ENCODE measurements at regions not wholly inside any gene's neighbourhood (a gene's known extent, or its start where the extent isn't known, plus 50 kb on each side); places are given as distances from the start of the nearest gene placed in this dataset.
"Not testable (repeated sequence)": the region's sequence is repeated elsewhere in the genome, so short reads cannot be mapped to it uniquely, and the experiment has no call there.

DNA sequence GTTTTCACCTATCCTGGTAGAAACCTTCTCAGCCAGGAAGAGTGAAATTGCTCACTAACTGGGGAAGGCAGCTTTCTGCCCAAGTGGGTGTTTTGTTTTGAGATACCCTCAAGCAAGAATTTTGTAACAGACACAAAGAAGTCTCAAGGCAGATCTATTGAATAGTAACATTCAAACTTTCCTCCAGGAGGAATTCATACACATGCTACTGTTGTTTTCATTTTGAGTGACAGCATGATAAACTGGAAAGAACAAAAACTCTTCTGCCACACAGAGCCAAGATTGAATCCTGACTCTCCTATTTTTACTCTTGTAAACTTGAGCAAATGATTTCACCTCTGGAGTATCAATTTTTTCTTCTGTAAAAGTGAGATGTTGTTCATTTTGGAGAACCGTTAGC, 54.8 kb upstream of the MBNL1 start:
- TF ChIP-seq, protein P1, sequence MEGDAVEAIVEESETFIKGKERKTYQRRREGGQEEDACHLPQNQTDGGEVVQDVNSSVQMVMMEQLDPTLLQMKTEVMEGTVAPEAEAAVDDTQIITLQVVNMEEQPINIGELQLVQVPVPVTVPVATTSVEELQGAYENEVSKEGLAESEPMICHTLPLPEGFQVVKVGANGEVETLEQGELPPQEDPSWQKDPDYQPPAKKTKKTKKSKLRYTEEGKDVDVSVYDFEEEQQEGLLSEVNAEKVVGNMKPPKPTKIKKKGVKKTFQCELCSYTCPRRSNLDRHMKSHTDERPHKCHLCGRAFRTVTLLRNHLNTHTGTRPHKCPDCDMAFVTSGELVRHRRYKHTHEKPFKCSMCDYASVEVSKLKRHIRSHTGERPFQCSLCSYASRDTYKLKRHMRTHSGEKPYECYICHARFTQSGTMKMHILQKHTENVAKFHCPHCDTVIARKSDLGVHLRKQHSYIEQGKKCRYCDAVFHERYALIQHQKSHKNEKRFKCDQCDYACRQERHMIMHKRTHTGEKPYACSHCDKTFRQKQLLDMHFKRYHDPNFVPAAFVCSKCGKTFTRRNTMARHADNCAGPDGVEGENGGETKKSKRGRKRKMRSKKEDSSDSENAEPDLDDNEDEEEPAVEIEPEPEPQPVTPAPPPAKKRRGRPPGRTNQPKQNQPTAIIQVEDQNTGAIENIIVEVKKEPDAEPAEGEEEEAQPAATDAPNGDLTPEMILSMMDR (IDR thresholded peaks at IDR 0.05; ENCODE audit: low read length, missing control alignments): no peak
- no peak overlapping the region for H3K4me3 ChIP-seq (replicated peaks; ENCODE audit: low read depth, low read length)
- DNase-seq (ENCODE audit: low read depth): no peak

DNA sequence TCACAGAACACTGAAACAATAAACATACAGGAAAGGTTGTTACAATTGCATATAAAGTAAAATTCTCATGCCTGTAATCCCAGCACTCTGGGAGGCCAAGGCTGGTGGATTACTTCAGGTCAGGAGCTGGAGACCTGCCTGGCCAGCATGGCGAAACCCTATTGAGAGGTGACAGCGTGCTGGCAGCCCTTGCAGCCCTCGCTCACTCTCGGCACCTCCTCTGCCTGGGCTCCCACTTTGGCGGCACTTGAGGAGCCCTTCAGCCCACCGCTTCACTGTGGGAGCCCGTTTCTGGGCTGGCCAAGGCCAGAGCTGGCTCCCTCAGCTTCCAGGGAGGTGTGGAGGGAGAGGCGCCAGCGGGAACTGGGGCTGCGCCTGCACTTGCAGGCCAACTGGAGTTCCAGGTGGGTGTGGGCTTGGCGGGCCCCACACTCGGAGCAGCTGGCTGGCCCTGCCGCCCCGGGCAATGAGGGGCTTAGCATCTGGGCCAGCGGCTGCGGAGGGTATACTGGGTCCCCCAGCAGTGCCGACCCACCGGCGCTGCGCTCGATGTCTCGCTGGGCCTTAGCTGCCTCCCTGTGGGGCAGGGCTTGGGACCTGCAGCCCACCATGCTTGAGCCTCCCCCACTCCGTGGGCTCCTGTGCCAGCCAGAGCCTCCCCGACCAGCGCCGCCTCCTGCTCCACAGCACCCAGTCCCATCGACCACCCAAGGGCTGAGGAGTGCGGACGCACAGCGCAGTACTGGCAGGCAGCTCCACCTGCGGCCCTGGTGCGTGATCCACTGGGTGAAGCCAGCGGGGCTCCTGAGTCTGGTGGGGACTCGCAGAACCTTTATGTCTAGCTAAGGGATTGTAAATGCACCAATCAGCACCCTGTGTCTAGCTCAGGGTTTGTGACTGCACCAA, 51.5 kb upstream of the MBNL1 start:
- not testable (repeated sequence) for DNase-seq (ENCODE audit: low read depth); H3K4me3 ChIP-seq (replicated peaks; ENCODE audit: low read depth, low read length)

DNA sequence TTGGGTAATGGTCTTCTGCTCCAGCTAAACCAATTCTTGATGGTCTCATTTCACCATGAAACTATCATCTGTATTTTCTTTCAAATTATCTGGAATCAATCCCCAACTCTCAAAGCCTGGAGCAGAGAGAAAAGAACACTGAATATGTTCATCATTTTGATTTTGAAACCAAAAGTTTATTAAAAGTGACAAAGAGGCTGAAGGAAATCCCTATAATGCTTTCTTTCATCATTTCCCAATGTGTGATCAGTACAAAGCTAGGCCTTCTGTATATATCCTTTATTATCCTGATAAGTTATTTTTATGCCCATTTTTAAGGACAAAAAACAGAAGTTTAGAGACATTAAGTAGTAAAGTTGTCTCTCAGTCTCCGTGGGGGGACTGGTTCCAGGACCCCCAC, 50.1 kb upstream of the MBNL1 start:
- H3K4me3 ChIP-seq (replicated peaks; ENCODE audit: low read depth, low read length): no peak overlapping the region
- DNase-seq (ENCODE audit: low read depth): no peak
- TF ChIP-seq, protein P1 (IDR thresholded peaks at IDR 0.05; ENCODE audit: low read length, missing control alignments): no peak
